Psoas muscle (tissue), 7 donors: ENCODE measurements at regions not wholly inside any gene's neighbourhood (a gene's known extent, or its start where the extent isn't known, plus 50 kb on each side); places are given as distances from the start of the nearest gene placed in this dataset.

Source experiments
- ATAC-seq, 4 donors: fragments of 200-7000 bp; cut with Tn5 transposase; one replicate each; pipeline ENCODE4 v1.9.1; 2020; ENCODE audit warnings: moderate library complexity in 3 of 4, mild to moderate bottlenecking in 2 of 4
- DNase-seq, 2 donors: peaks; one replicate each; pipeline ENCODE4 v3.0.0-alpha.2; 2020
- H3K27ac ChIP-seq: fragments of 200-600 bp; one replicate; pipeline ENCODE4 v1.8.0; 2022
- H3K27me3 ChIP-seq, 3 donors: fragments of 200-600 bp in 1 of 3; one replicate each; pipeline versions ENCODE4 v1.6.1 to v1.8.0; 2013 to 2022; ENCODE audit warnings: low read length in 2 of 3, mild to moderate bottlenecking in 2 of 3, moderate library complexity in 1 of 3; ENCODE audit not compliant: insufficient read depth in 3 of 3
- H3K36me3 ChIP-seq, 2 donors: fragments of 200-600 bp in 1 of 2; one replicate each; pipeline versions ENCODE4 v1.6.1 to v1.8.0; 2013 to 2022; ENCODE audit warnings: low read depth in 1 of 2, mild to moderate bottlenecking in 1 of 2, moderate library complexity in 1 of 2; ENCODE audit not compliant: insufficient read depth in 1 of 2
- H3K4me1 ChIP-seq: fragments of 200-600 bp; one replicate; pipeline ENCODE4 v1.8.0; 2022
- H3K4me3 ChIP-seq: fragments of 200-600 bp; one replicate; pipeline ENCODE4 v1.8.0; 2022; ENCODE audit warnings: mild to moderate bottlenecking
- H3K9me3 ChIP-seq: fragments of 200-600 bp; one replicate; pipeline ENCODE4 v1.8.0; 2022
- WGBS, 3 donors: extraction: QIAGEN DNeasy Blood & Tissue Kit; methylation state at CpG; one replicate each; pipeline versions ENCODE4 v1.1.6 to v1.1.7; 2013; 5-methylcytosine and 5-hydroxymethylcytosine counted together
- intact Hi-C, 2 donors: fragments of 100-400 bp; cut with DNase I; formaldehyde crosslinking; loops; one replicate each; pipeline versions ENCODE4 v1.11.0 to v1.14.2; 2022
- TF ChIP-seq, protein P1 (sequence below): fragments of 200-600 bp; IDR thresholded peaks from one replicate; pipeline ENCODE4 v1.8.0; 2022; ENCODE audit warnings: antibody characterized with exemption
- donor health status: healthy with polysubstance abuse.
- donor health status: DM: no; HTN: no; CAD: no; lungs with moderate emphysema.
- donor health status: Bipolar disorder and iron deficiency.
- donor health status: healthy.
- donor health status: DM: yes; HTN: yes; CAD: no.
- donor health status: DM: no; HTN: no; CAD: no.
- donor health status: DM: yes; HTN: yes; CAD: no.

DNA sequence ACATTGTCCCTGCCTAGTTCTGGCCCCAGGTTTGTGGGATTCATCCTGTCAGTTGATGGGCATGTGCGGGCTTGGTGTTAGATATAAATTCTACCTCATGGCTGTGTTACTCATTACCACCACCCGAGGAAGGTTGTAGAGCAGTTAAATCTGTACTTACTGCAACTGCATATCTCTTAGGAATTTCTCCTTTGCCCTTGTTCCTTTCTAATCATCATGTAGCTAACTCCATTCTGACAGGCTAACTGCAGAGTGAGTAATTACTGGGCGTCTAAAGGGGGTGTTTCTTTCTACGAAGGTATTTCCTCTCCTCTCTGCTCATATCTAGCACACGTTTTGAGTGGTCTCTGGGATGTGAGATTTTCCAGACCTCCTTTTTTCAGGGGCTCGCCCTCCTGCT, 1076.7 kb downstream of the TMTC2 start:
- Histone ChIP-seq H3K4me1 (no peaks in the 10 kb centered on the region), H3K4me3 (no peak overlapping the region), H3K27me3 (no peaks in the 10 kb centered on the region), H3K27ac (no peak overlapping the region), H3K9me3 (no peaks in the 10 kb centered on the region), H3K36me3 (no peaks in the 10 kb centered on the region)
- TF ChIP-seq, protein P1, sequence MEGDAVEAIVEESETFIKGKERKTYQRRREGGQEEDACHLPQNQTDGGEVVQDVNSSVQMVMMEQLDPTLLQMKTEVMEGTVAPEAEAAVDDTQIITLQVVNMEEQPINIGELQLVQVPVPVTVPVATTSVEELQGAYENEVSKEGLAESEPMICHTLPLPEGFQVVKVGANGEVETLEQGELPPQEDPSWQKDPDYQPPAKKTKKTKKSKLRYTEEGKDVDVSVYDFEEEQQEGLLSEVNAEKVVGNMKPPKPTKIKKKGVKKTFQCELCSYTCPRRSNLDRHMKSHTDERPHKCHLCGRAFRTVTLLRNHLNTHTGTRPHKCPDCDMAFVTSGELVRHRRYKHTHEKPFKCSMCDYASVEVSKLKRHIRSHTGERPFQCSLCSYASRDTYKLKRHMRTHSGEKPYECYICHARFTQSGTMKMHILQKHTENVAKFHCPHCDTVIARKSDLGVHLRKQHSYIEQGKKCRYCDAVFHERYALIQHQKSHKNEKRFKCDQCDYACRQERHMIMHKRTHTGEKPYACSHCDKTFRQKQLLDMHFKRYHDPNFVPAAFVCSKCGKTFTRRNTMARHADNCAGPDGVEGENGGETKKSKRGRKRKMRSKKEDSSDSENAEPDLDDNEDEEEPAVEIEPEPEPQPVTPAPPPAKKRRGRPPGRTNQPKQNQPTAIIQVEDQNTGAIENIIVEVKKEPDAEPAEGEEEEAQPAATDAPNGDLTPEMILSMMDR, result no peak
- 77 to 84% (median 80%) methylated on average over 6 of the region's 6 CpGs for WGBS, 3 donors
- intact Hi-C loops, result no loop called here
- no peak for DNase-seq
- no peak for ATAC-seq

DNA sequence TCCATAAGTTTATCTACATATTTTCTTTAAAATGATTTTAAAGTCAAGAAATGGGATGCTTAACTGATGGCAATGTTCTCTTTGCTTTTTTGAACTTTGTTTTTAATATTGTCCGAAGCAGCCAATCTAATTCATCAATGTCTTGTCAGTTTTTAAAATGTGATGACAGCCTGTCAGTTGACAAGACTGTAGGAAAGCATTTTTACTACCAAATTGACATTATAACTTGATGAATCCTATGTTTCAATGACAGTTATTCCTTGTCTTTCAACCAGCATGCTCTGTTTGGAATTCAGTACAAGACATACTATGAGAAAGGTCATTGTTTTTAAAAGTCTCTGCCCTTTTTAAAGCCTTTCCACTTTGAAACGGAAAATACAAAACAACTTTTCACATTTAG, 1073.2 kb downstream of the TMTC2 start:
- H3K27ac ChIP-seq, result no peak overlapping the region
- TF ChIP-seq, protein P1, result no peak
- no peak overlapping the region for H3K4me3 ChIP-seq
- H3K36me3 ChIP-seq, result no peaks in the 10 kb centered on the region
- no peaks in the 10 kb centered on the region for H3K9me3 ChIP-seq
- no peaks in the 10 kb centered on the region for H3K4me1 ChIP-seq
- no peak for DNase-seq
- 84 to 86% (median 84%) methylated on average over 2 of the region's 2 CpGs for WGBS, 3 donors
- ATAC-seq, result no peak
- no peaks in the 10 kb centered on the region for H3K27me3 ChIP-seq
- intact Hi-C loops, result no loop called here

DNA sequence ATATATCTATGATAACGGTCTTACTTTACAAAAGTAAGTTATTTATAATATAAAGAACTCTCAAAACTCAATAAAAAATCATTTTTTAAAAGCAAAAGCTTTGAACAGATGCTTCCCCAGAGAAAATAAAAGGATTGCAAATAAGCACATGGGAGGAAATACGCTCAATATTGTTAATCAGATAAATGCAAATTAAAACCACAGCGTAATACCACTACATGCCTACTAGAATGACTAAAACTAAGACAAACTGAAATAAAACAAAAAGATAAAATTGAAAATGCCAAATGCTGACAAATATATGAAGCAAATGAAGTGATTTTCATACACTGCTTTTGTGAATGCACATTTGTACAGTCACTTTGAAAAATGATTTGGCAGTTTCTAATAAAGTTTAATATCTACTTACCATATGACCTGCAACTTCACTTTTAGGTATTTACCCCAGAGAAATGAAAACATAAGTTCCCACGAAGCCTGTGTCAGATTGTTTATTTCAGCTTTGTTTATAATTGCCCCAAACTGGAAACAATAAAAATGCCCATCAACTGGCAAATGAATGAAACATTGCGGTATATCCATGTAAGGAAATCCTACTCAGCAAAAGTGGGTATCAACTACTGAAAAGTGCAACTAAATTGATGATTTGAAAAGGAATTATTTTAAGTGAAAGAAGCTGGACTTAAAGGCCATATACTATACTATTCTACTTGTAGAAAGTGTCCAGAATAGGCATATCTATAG, 1072.4 kb downstream of the TMTC2 start:
- no peaks in the 10 kb centered on the region for H3K4me1 ChIP-seq
- H3K9me3 ChIP-seq, result no peaks in the 10 kb centered on the region
- ATAC-seq (no peak), DNase-seq (no peak)
- WGBS, 3 donors, result 76 to 83% (median 79%) methylated on average over 5 of the region's 5 CpGs
- H3K27me3 ChIP-seq, result no peaks in the 10 kb centered on the region
- intact Hi-C loops, result no loop called here
- no peak overlapping the region for H3K27ac ChIP-seq
- H3K4me3 ChIP-seq, result no peak overlapping the region
- H3K36me3 ChIP-seq, result no peaks in the 10 kb centered on the region
- TF ChIP-seq, protein P1, result no peak

DNA sequence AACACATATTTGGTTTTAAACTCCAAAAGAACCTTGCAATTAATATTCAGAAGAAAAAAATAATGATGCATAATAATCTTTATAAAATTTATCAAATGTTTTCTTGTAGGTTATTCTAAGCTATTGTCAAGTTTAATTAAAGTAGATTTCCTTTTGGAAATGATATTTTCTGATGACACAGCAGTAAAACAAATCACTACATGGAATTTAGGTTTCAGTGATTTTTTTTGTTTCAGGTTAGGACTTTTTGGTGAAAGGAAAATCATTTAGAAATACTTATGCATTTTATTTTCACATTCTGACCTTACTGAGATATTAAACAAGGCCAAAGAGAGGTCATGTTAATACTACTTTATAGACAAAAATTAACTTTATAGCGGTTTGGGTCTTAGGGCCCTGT, 1067.2 kb downstream of the TMTC2 start:
- Histone ChIP-seq H3K27me3 (no peaks in the 10 kb centered on the region), H3K36me3 (no peaks in the 10 kb centered on the region), H3K9me3 (no peaks in the 10 kb centered on the region), H3K4me1 (no peaks in the 10 kb centered on the region), H3K4me3 (no peak overlapping the region), H3K27ac (no peak overlapping the region)
- 79 to 91% (median 87%) methylated on average over 1 of the region's 1 CpG for WGBS, 3 donors
- ATAC-seq (no peak), DNase-seq (no peak)
- intact Hi-C loops, result no loop called here
- TF ChIP-seq, protein P1, result no peak

DNA sequence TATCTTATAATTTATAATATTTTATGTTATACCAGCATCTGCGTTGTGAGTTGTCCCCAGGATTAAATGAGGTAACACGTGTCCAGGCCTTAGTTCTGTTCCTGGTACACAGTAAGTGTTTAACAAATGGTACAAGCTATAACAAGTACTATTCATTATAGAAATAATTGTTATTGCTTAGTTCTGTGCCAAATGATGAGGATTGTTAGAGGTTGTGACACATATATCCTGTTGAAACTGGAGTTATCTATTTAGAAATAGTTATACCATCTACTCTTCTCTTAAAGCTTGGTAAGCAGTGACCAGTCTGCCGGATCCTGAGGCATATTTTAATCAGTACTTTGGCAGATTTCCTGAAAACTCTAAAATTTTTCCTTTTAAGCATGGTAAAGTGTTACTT, 1066.5 kb downstream of the TMTC2 start:
- Histone ChIP-seq H3K36me3 (no peaks in the 10 kb centered on the region), H3K4me3 (no peak overlapping the region), H3K27me3 (no peaks in the 10 kb centered on the region), H3K27ac (no peak overlapping the region), H3K9me3 (no peaks in the 10 kb centered on the region), H3K4me1 (no peaks in the 10 kb centered on the region)
- ATAC-seq, result no peak
- WGBS, 3 donors, result 80 to 89% (median 87%) methylated on average over 3 of the region's 3 CpGs
- TF ChIP-seq, protein P1, result no peak
- intact Hi-C loops, result no loop called here
- no peak for DNase-seq
